Putamen (tissue), 1 donor: ENCODE measurements at regions not wholly inside any gene's neighbourhood (a gene's known extent, or its start where the extent isn't known, plus 50 kb on each side); places are given as distances from the start of the nearest gene placed in this dataset.

Source experiments
- DNase-seq: peaks from one replicate; pipeline ENCODE4 v3.0.0-alpha.2; 2016; ENCODE audit warnings: low spot score

- DNase-seq: no peak
These were observed 280.7 kb downstream of the SLITRK1 start for GRCh38 chr13:83601539-83601938.

GRCh38 chr13:83592095-83592494, 290.2 kb downstream of the SLITRK1 start:
- no peak for DNase-seq

- DNase-seq: no peak
These were observed 292.5 kb downstream of the SLITRK1 start for GRCh38 chr13:83589814-83590213.

DNA sequence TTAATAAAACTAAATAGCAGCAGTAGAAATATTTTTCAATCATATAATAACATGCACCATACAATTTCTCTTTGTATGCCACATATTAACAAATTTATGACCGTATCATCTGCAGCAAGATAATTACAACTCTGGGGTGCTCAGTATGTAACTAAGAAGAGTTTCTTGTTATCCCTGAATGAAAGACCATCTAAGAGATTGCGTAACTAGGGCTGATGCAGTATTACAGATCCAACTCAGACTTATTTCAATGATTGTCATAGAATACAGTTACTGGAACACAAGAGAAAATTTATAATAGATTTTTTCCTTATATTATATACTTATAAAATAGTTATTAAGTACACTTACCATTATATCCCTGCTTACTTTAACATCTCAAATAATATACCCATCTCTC, 305.1 kb downstream of the SLITRK1 start:
- no peak for DNase-seq

DNA sequence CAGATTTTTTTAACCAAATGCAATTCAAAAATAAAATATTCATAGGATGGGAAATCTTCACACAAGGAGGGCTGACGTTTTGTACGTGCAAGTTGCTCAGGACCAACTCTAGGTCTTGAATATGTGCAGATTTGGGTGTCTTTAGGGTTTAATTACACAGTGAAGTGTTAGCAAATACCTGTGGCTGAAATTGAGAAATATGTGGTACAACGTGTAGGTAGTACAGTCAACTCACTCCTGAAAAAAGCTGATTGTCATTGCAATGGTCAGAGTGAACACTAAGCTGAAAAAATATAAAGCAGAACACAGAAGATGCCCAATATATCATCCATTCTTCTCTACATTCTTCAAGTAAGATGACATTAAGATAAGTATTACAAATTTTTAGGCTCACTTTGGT, 314.3 kb downstream of the SLITRK1 start:
- DNase-seq: no peak

- DNase-seq: no peak
These were observed 318.8 kb downstream of the SLITRK1 start for GRCh38 chr13:83563499-83563898.

DNA sequence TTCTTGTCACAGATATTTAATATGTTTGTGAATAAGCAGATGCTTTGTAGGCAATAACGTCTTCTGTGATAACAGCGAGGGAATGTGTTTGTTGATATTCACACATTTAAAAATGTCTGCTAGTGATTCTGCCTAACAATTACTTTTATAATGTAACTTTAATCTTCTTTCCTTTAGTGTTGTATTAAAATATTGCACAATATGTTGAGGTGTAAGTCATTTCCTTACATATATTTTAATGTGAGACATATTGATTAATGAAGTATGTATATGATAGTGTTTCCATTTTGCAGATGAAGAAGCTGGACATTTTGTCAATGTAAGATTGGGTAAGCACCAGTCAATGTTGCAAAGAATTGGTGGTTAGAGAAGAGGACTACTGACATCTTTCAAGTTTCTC, 324.4 kb downstream of the SLITRK1 start:
- DNase-seq: no peak

DNA sequence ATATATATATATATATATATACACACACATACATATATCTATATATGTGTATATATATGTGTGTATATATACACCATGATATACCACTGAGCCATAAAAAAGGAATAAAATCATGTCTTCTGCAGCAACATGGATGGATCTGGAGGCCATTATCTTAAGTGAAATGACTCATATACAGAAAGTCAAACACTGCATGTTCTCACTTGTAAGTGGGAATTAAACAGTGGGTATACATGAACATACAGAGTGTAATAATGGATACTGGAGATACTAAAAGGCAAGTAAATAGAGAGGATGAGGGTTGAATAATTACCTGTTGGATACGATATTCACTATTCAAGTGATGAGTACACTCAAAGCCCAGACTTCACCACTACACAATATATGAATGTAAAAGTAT, 332.6 kb downstream of the SLITRK1 start:
- no peak for DNase-seq

- DNase-seq: no peak
These were observed 335.2 kb downstream of the SLITRK1 start for GRCh38 chr13:83547043-83547442.

DNA sequence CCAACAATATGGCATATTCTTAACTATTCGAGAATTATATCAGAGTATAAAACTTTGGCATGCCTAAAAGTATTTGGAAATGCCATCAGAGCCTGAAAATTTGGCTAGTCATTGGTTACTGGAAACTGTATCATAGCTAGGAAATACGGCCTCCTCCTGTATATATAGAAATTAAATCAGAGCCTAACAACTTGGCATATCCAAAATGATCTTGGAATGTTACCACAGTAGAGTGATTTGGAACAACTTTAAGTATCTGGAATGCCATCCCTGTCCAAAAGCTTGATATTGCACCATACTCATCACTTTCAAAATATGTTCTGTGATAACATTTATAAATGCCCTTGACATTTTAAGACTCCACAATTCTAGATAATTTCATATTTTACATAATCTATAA, 335.8 kb downstream of the SLITRK1 start:
- no peak for DNase-seq

DNA sequence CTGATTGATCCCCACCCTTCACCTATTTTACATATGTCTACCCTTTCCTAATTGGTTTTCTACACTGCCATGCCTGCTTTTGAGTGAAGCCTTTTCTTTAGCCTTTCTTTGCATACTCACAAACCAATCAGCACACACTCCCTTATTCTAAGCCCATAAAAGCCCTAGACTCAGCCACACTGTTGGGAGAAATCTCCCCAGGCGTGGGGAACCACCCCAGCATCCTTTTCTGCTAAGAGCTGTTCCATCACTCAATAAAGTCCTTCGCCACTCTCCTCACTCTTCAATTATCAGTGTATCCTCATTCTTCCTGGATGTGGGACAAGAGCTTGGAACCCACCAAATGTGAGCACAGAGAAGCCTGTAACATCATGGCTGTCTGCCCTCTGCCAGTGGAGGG, 343.6 kb downstream of the SLITRK1 start:
- DNase-seq: no peak

- DNase-seq: no peak
These were observed 345.3 kb downstream of the SLITRK1 start for GRCh38 chr13:83536941-83537340.

DNA sequence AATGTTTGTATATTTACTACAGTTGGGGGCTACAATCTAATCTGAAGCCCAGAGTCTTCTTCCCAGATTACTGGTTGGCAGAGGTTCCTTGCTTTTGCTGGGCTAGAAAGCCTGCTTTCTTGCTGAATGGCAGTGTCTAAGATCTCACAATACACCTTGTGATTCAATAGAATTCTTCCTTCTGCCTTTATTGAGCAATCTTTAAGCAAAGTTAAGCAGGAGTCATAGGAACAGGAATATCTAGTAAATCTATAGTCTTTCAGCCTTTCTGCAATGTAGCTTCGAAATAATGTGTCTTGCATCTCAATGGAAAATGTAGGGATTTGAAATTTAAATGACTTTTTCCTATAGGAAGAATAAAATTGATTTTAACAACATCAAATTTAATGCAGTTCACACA, 346.1 kb downstream of the SLITRK1 start:
- DNase-seq: no peak

DNA sequence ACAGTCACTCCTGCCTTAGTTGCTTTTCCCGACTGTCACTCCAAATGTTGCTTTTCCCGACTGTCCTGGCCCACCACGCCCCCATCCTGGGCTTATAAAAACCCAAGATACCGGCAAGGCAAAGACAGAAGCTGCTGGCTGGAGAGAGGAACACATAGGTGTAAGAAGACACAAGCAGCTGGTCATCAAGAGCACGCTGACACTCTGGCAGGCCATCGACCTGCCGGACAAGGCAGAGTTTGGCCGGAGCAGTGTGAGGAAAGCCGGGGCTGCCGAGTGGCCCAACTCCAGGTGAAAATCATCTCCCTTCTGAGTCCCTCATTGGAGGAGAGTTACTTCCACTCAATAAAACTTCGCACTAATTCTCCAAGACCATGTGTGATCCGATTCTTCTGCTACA, 349.5 kb downstream of the SLITRK1 start:
- no peak for DNase-seq

GRCh38 chr13:83531022-83531421, 351.3 kb downstream of the SLITRK1 start:
- DNase-seq: no peak

DNA sequence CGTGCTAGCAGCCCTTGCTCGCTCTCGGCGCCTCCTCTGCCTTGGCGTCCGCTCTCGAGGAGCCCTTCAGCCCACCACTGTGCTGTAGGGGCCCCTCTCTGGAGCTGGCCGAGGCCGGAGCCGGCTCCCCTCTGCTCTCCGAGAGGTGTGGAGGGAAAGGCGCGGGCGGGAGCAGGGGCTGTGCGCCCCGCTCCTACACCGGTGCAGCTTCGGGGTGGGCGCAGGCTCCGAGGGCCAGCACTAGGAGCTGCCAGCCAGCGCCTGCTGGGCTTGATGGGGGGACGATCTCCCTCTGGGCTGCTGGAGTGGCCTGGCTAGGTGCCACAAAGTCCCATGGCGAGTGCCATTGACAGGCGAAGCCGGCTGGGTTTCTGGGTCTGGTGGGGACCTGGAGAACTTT, 365.5 kb downstream of the SLITRK1 start:
- no peak for DNase-seq

- no peak for DNase-seq
These were observed 366.8 kb downstream of the SLITRK1 start for GRCh38 chr13:83515268-83516015.

- no peak for DNase-seq
These were observed 373.4 kb downstream of the SLITRK1 start for GRCh38 chr13:83508771-83509301.

GRCh38 chr13:83503424-83503823, 378.9 kb downstream of the SLITRK1 start:
- no peak for DNase-seq

DNA sequence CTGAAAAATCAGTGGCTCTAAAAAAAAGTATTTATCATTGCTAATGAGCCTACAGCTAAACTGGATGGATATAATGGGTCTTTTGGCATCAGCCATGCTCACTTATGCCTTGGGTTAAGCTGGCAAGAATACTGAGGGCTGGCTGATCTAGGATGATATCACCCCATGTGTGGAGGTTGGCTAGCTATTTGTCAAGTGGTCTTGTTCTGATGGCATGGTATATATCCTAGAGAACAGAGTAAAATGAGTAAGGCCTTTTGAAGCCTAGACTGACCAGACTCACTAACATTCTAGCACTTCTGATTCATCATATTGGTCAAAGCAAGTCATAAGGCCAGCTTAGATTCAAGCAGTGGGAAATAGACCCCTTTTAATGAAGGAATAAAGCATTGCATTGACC, 383.0 kb downstream of the SLITRK1 start:
- DNase-seq: no peak

GRCh38 chr13:83498481-83499190, 383.6 kb downstream of the SLITRK1 start:
- no peak for DNase-seq

GRCh38 chr13:83498045-83498444, 384.2 kb downstream of the SLITRK1 start:
- no peak for DNase-seq

GRCh38 chr13:83496501-83496900, 385.8 kb downstream of the SLITRK1 start:
- no peak for DNase-seq

DNA sequence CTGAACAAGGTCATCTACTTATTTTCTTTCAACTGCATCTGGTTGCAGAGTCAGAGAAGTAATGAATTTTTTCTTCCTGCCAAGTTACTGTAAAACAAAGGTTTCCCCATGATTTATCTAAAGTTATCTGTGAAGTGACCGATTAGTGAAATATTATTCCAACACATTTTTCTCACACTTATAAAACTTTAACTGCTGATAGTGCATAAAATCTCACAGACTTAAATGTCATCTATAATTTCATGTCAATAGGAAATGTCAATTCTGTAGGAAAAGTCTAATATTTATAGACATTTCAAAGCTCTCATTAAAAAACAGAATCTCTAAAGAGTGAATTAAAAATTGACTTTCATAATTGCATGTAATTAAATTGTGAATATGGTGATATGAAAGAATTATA, 397.2 kb downstream of the SLITRK1 start:
- no peak for DNase-seq
